ENCODE measurements at regions not wholly inside any gene's neighbourhood (a gene's known extent, or its start where the extent isn't known, plus 50 kb on each side); places are given as distances from the start of the nearest gene placed in this dataset.

DNA sequence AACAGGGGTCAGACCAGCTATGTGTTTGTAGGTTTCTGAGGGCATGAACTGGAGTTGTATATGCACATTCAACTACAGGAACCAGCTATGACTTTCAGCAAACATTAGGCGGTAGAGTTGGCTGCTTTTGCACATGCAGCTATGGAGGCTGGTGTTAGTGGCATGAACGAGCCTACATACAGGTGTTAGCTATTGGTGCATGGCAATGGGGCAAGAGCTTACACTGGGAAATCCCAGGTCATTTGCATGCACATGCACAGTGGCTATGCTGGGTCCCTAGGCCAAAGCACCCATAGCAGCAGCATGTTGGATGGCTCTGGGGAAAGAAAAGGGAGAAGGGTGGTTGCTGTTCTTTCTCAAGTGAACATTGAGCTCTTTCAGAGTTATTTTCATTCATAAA, 1018.5 kb upstream of the PHF14 start:
- Histone ChIP-seq H3K4me2 (no peak overlapping the region), H2AFZ (no peak overlapping the region), H3K9me2 (ENCODE audit: insufficient read depth) (no peaks in the 10 kb centered on the region), H3K36me3 (ENCODE audit: low read depth) (no peaks in the 10 kb centered on the region), H3K27ac (no peak overlapping the region), H3F3A (ENCODE audit: insufficient read depth, low read depth) (no peaks in the 10 kb centered on the region), H3K27me3 (ENCODE audit: insufficient read depth, low read depth) (no peaks in the 10 kb centered on the region), H3K9me3 (ENCODE audit: insufficient read depth, low read depth) (no peaks in the 10 kb centered on the region), H4K20me1 (ENCODE audit: insufficient read depth) (no peaks in the 10 kb centered on the region), H3K4me3 (no peak overlapping the region), H3K4me1 (replicated peaks; ENCODE audit: insufficient read depth) (no peaks in the 10 kb centered on the region), H3K79me2 (ENCODE audit: low read depth) (no peaks in the 10 kb centered on the region)
- no peak for TF ChIP-seq EZH2 (IDR thresholded peaks at IDR 0.05; ENCODE audit: low read depth)
- TF ChIP-seq, protein P1, sequence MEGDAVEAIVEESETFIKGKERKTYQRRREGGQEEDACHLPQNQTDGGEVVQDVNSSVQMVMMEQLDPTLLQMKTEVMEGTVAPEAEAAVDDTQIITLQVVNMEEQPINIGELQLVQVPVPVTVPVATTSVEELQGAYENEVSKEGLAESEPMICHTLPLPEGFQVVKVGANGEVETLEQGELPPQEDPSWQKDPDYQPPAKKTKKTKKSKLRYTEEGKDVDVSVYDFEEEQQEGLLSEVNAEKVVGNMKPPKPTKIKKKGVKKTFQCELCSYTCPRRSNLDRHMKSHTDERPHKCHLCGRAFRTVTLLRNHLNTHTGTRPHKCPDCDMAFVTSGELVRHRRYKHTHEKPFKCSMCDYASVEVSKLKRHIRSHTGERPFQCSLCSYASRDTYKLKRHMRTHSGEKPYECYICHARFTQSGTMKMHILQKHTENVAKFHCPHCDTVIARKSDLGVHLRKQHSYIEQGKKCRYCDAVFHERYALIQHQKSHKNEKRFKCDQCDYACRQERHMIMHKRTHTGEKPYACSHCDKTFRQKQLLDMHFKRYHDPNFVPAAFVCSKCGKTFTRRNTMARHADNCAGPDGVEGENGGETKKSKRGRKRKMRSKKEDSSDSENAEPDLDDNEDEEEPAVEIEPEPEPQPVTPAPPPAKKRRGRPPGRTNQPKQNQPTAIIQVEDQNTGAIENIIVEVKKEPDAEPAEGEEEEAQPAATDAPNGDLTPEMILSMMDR (conservative IDR thresholded peaks at IDR 0.05): no peak
- POLR2A ChIA-PET (ENCODE audit: unreplicated experiment): no interaction called here
- BruUV-seq (replicated peaks): no TSS peak
- DNase-seq: no peak
- intact Hi-C loops (cut with micrococcal nuclease; ENCODE audit: unreplicated experiment): no loop called here
- CTCF ChIA-PET: interaction anchor here (0.5 kb wide), 1 partner anchor 394 kb away, joined by 3 read pairs; no protein-coding TSS in a partner anchor

DNA sequence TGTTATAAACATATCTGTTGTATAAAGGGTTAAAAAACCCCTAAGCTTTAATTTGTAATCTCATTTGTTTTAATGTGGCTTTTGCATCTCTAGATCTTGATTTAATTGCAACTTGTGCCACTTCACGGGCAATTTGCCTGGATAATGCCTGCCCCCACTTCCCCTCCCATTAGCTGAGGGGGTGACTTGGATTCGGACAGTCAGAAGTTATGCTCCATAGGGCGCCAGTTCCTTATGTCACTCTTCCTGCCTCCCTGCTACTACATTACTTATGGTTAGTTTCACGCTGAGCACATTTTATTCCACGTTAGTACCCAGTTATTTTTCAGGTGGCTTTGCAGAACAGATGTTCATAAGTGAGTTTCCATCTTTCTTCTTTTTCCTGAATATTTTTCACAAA, 1015.2 kb upstream of the PHF14 start:
- no TSS peak for BruUV-seq (replicated peaks)
- intact Hi-C loops (cut with micrococcal nuclease; ENCODE audit: unreplicated experiment): no loop called here
- TF ChIP-seq EZH2 (IDR thresholded peaks at IDR 0.05; ENCODE audit: low read depth): no peak
- TF ChIP-seq, protein P1 (conservative IDR thresholded peaks at IDR 0.05): no peak
- no peak overlapping the region for H2AFZ ChIP-seq
- ChIA-PET CTCF (no interaction called here), POLR2A (ENCODE audit: unreplicated experiment) (no interaction called here)
- no peak overlapping the region for H3K27ac ChIP-seq
- no peak overlapping the region for H3K4me3 ChIP-seq
- no peaks in the 10 kb centered on the region for H3K79me2 ChIP-seq (ENCODE audit: low read depth)
- H3K36me3 ChIP-seq (ENCODE audit: low read depth): no peaks in the 10 kb centered on the region
- H4K20me1 ChIP-seq (ENCODE audit: insufficient read depth): no peaks in the 10 kb centered on the region
- H3K9me3 ChIP-seq (ENCODE audit: insufficient read depth, low read depth): no peaks in the 10 kb centered on the region
- H3K9me2 ChIP-seq (ENCODE audit: insufficient read depth): no peaks in the 10 kb centered on the region
- H3K27me3 ChIP-seq (ENCODE audit: insufficient read depth, low read depth): no peaks in the 10 kb centered on the region
- no peak overlapping the region for H3K4me2 ChIP-seq
- no peaks in the 10 kb centered on the region for H3F3A ChIP-seq (ENCODE audit: insufficient read depth, low read depth)
- H3K4me1 ChIP-seq (replicated peaks; ENCODE audit: insufficient read depth): no peaks in the 10 kb centered on the region
- no peak for DNase-seq

DNA sequence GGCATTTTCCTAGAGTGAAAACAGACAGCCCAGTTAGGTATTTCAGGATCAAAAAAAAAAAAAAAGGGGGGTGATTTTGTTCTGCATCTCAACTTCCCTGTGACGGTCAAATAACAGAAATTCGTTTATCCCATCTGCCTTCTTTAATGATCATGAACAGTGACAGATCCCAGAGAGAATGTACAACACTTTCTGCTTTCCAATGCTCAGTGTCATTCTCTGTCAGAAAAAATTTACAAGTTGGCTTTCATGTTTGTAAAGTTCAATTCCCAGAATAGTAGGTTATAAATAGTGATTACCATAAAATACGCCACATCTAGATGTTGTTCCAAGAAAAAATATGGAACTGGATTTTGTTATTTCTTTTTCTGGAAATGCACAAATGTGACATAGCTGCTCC, 1013.2 kb upstream of the PHF14 start:
- no peaks in the 10 kb centered on the region for H3F3A ChIP-seq (ENCODE audit: insufficient read depth, low read depth)
- H3K4me2 ChIP-seq: no peak overlapping the region
- no peak overlapping the region for H3K27ac ChIP-seq
- BruUV-seq (replicated peaks): no TSS peak
- no peak overlapping the region for H2AFZ ChIP-seq
- no peak overlapping the region for H3K4me3 ChIP-seq
- ChIA-PET POLR2A (ENCODE audit: unreplicated experiment) (no interaction called here), CTCF (no interaction called here)
- no peaks in the 10 kb centered on the region for H3K9me3 ChIP-seq (ENCODE audit: insufficient read depth, low read depth)
- TF ChIP-seq, protein P1 (conservative IDR thresholded peaks at IDR 0.05): no peak
- TF ChIP-seq EZH2 (IDR thresholded peaks at IDR 0.05; ENCODE audit: low read depth): no peak
- no peaks in the 10 kb centered on the region for H3K27me3 ChIP-seq (ENCODE audit: insufficient read depth, low read depth)
- H3K9me2 ChIP-seq (ENCODE audit: insufficient read depth): no peaks in the 10 kb centered on the region
- no peaks in the 10 kb centered on the region for H3K79me2 ChIP-seq (ENCODE audit: low read depth)
- H3K4me1 ChIP-seq (replicated peaks; ENCODE audit: insufficient read depth): no peaks in the 10 kb centered on the region
- H4K20me1 ChIP-seq (ENCODE audit: insufficient read depth): no peaks in the 10 kb centered on the region
- intact Hi-C loops (cut with micrococcal nuclease; ENCODE audit: unreplicated experiment): no loop called here
- no peaks in the 10 kb centered on the region for H3K36me3 ChIP-seq (ENCODE audit: low read depth)
- no peak for DNase-seq
